Endothelial cell (in vitro differentiated cells): ENCODE measurements at regions not wholly inside any gene's neighbourhood (a gene's known extent, or its start where the extent isn't known, plus 50 kb on each side); places are given as distances from the start of the nearest gene placed in this dataset.

Source experiments
- DNase-seq: peaks from one replicate; pipeline ENCODE4 v3.0.0; 2021; ENCODE audit warnings: low spot score
- H3K27ac Mint-ChIP-seq: one replicate; pipeline ENCODE4 v1.8.0; 2021; ENCODE audit warnings: mixed read lengths, inconsistent platforms; ENCODE audit not compliant: unreplicated experiment
- H3K27me3 Mint-ChIP-seq: one replicate; pipeline ENCODE4 v1.8.0; 2021; ENCODE audit warnings: mild to moderate bottlenecking, moderate library complexity, mixed read lengths, inconsistent platforms; ENCODE audit not compliant: unreplicated experiment
- H3K36me3 Mint-ChIP-seq: one replicate; pipeline ENCODE4 v1.8.0; 2021; ENCODE audit warnings: mild to moderate bottlenecking, low read depth, mixed read lengths, inconsistent platforms; ENCODE audit not compliant: unreplicated experiment
- H3K4me1 Mint-ChIP-seq: one replicate; pipeline ENCODE4 v1.8.0; 2021; ENCODE audit warnings: mild to moderate bottlenecking, mixed read lengths, inconsistent platforms; ENCODE audit not compliant: unreplicated experiment
- H3K4me3 Mint-ChIP-seq: one replicate; pipeline ENCODE4 v1.8.0; 2021; ENCODE audit warnings: mild to moderate bottlenecking, mixed read lengths, inconsistent platforms; ENCODE audit not compliant: unreplicated experiment
- H3K9me3 Mint-ChIP-seq: one replicate; pipeline ENCODE4 v1.8.0; 2021; ENCODE audit warnings: mixed read lengths, inconsistent platforms; ENCODE audit not compliant: unreplicated experiment
- TF ChIP-seq, protein P1 (sequence below): fragments of 200-600 bp; sonication (generic); IDR thresholded peaks from one replicate; pipeline ENCODE4 v1.5.0; 2021; ENCODE audit warnings: antibody characterized with exemption; ENCODE audit not compliant: unreplicated experiment

DNA sequence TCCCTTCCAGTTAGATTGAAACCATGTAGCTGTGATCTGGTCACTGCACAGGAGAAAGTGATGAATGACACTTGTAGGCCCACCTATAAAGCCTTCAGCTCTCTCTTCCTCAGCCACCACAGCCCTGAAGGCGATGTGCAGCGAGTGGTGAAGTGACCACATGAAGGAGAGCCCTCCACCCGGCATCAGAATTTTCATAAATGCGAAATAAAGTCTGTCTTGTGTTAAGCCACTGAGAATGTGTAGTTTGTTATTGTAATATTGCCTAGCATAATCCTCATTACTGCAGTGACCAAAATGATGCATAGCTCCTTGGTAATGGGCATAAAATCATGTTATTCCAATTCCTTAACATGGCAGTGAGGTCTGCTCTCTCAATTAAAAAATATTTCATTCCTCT is 122.1 kb upstream of the LYPLAL1 start:
- no peaks in the 10 kb centered on the region for H3K9me3 Mint-ChIP-seq
- H3K27ac Mint-ChIP-seq: no peak overlapping the region
- H3K4me1 Mint-ChIP-seq: peaks cover 14% of the 10 kb centered on the region
- peaks cover 4% of the 10 kb centered on the region for H3K27me3 Mint-ChIP-seq
- no peak for DNase-seq
- no peaks in the 10 kb centered on the region for H3K36me3 Mint-ChIP-seq
- TF ChIP-seq, protein P1, sequence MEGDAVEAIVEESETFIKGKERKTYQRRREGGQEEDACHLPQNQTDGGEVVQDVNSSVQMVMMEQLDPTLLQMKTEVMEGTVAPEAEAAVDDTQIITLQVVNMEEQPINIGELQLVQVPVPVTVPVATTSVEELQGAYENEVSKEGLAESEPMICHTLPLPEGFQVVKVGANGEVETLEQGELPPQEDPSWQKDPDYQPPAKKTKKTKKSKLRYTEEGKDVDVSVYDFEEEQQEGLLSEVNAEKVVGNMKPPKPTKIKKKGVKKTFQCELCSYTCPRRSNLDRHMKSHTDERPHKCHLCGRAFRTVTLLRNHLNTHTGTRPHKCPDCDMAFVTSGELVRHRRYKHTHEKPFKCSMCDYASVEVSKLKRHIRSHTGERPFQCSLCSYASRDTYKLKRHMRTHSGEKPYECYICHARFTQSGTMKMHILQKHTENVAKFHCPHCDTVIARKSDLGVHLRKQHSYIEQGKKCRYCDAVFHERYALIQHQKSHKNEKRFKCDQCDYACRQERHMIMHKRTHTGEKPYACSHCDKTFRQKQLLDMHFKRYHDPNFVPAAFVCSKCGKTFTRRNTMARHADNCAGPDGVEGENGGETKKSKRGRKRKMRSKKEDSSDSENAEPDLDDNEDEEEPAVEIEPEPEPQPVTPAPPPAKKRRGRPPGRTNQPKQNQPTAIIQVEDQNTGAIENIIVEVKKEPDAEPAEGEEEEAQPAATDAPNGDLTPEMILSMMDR: no peak
- H3K4me3 Mint-ChIP-seq: no peak overlapping the region

GRCh38 chr1:219058891-219059820 is 114.5 kb upstream of the LYPLAL1 start:
- H3K27me3 Mint-ChIP-seq: no peaks in the 10 kb centered on the region
- no peaks in the 10 kb centered on the region for H3K4me1 Mint-ChIP-seq
- TF ChIP-seq, protein P1: no peak
- H3K36me3 Mint-ChIP-seq: no peaks in the 10 kb centered on the region
- DNase-seq: no peak
- no peaks in the 10 kb centered on the region for H3K9me3 Mint-ChIP-seq
- no peak overlapping the region for H3K4me3 Mint-ChIP-seq
- H3K27ac Mint-ChIP-seq: no peak overlapping the region

DNA sequence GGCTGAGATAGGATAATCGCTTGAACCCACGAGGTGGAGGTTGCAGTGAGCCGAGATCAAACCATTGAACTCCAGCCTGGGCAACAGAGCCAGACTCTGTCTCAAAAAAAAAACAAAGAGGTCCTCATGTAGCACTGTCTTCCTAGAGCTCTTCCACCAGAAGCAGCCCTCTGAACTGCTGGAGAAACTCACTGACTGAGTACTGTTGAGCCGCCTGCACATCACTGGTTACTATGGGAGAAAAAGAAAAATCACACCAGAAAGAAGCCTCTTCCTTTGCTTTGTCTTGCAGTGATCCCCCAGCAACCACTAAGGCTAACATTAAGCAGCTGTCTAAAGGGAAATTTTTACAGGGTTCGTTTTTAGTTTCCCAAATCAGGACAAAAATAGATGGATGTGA is 112.9 kb upstream of the LYPLAL1 start:
- no peak for DNase-seq
- H3K9me3 Mint-ChIP-seq: no peaks in the 10 kb centered on the region
- no peaks in the 10 kb centered on the region for H3K4me1 Mint-ChIP-seq
- no peak overlapping the region for H3K4me3 Mint-ChIP-seq
- H3K27me3 Mint-ChIP-seq: no peaks in the 10 kb centered on the region
- TF ChIP-seq, protein P1: no peak
- no peak overlapping the region for H3K27ac Mint-ChIP-seq
- H3K36me3 Mint-ChIP-seq: no peaks in the 10 kb centered on the region

GRCh38 chr1:219062161-219062560 is 111.5 kb upstream of the LYPLAL1 start:
- no peaks in the 10 kb centered on the region for H3K4me1 Mint-ChIP-seq
- no peaks in the 10 kb centered on the region for H3K36me3 Mint-ChIP-seq
- no peaks in the 10 kb centered on the region for H3K27me3 Mint-ChIP-seq
- no peak for DNase-seq
- H3K27ac Mint-ChIP-seq: no peak overlapping the region
- TF ChIP-seq, protein P1: no peak
- no peak overlapping the region for H3K4me3 Mint-ChIP-seq
- no peaks in the 10 kb centered on the region for H3K9me3 Mint-ChIP-seq

DNA sequence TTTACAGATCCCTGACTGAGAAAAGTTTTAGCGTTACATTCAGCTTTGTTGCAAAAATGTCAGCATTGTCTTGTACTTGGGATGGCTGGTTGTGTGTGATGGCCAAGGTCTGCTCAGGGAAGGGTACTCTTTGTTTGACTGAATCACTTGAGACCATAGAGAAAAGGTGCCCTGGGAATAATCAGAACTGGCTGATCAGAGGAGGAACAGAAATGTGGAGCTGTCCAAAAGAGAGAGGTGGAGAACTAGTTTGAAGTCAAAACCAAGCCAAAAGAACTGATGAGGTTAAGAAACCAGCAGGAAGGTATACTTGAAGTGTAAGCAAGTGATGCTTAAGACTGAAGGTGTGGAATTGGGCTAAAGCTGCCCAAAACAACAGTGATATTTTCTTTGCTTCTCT is 107.6 kb upstream of the LYPLAL1 start:
- DNase-seq: no peak
- TF ChIP-seq, protein P1: no peak
- Mint-ChIP-seq H3K4me1 (no peaks in the 10 kb centered on the region), H3K9me3 (no peaks in the 10 kb centered on the region), H3K4me3 (no peak overlapping the region), H3K27me3 (no peaks in the 10 kb centered on the region), H3K36me3 (no peaks in the 10 kb centered on the region), H3K27ac (no peak overlapping the region)
